Uterus (tissue), 3 donors: ENCODE measurements at regions not wholly inside any gene's neighbourhood (a gene's known extent, or its start where the extent isn't known, plus 50 kb on each side); places are given as distances from the start of the nearest gene placed in this dataset.

Experiments
- DNase-seq, 2 donors: peaks; one replicate each; pipeline ENCODE4 v3.0.0-alpha.2; 2019 to 2020
- H3K27ac ChIP-seq, 2 donors: fragments of 200-600 bp; sonication (generic); 1 replicate in 1 of 2; 2 replicates in 1 of 2; pipeline ENCODE4 v1.5.1; 2016 to 2018
- H3K27me3 ChIP-seq, 2 donors: fragments of 200-600 bp; sonication (generic); one replicate each; pipeline ENCODE4 v1.5.1; 2018 to 2019; ENCODE audit warnings: control low read depth in 1 of 2
- H3K36me3 ChIP-seq, 2 donors: fragments of 200-600 bp; sonication (generic); one replicate each; pipeline ENCODE4 v1.5.1; 2019; ENCODE audit warnings: control low read depth in 1 of 2
- H3K4me1 ChIP-seq, 2 donors: fragments of 200-600 bp; sonication (generic); one replicate each; pipeline ENCODE4 v1.5.1; 2018 to 2019; ENCODE audit warnings: control low read depth in 1 of 2
- H3K4me3 ChIP-seq, 2 donors: fragments of 200-600 bp; sonication (generic); 1 replicate in 1 of 2; 2 replicates in 1 of 2; pipeline ENCODE4 v1.5.1; 2018 to 2019; ENCODE audit warnings: mild to moderate bottlenecking in 1 of 2
- H3K9me3 ChIP-seq, 2 donors: fragments of 200-600 bp; sonication (generic); one replicate each; pipeline ENCODE4 v1.5.1; 2019; ENCODE audit warnings: control low read depth in 1 of 2
- POLR2A ChIP-seq, 2 donors: fragments of 450-650 bp; IDR thresholded peaks; one replicate each; pipeline ENCODE4 v1.6.1; 2016; ENCODE audit warnings: antibody characterized with exemption in 2 of 2, mild to moderate bottlenecking in 1 of 2, moderate library complexity in 1 of 2
- intact Hi-C: fragments of 100-400 bp; cut with DNase I; formaldehyde crosslinking; loops from one replicate; pipeline ENCODE4 v1.15.1; 2023; ENCODE audit warnings: low total_unique reads
- TF ChIP-seq, protein P1 (sequence below), 4 experiments: fragments of 200-600 bp in 2 of 4; fragments of 450-650 bp in 2 of 4; sonication (generic) in 2 of 4; IDR thresholded peaks; one replicate each; pipeline ENCODE4 v1.5.1; 2016 to 2019; ENCODE audit warnings: antibody characterized with exemption in 4 of 4, mild to moderate bottlenecking in 2 of 4, moderate library complexity in 1 of 4
- donor health status: DM: yes; HTN: yes; CAD: no.

DNA sequence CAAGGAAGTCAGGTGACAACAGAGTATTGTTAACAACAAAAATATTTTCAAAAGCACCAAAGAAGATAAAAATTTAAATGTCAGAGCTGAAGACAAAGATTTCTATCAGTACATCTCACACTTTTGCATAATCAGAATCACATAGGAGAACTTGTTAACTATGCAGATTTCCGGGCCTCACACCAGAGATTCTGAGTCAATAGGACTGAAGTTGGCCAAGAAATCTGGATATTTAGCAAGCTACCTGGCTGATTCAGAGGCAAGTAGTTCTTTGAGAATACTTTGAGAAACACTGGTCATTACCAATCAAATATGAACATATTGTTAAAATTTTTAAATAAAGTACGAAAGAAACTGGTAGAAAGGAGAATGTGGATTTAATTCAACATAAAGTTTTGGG lies 80.5 kb upstream of the GLIS3 start:
- Histone ChIP-seq H3K9me3 (no peaks in the 10 kb centered on the region), H3K4me3 (no peak overlapping the region), H3K4me1 (no peaks in the 10 kb centered on the region), H3K27me3 (no peaks in the 10 kb centered on the region), H3K27ac (no peak overlapping the region), H3K36me3 (no peaks in the 10 kb centered on the region)
- intact Hi-C loops: no loop called here
- DNase-seq: no peak
- no peak for TF ChIP-seq POLR2A (IDR thresholded peaks at IDR 0.05)
- TF ChIP-seq, protein P1, sequence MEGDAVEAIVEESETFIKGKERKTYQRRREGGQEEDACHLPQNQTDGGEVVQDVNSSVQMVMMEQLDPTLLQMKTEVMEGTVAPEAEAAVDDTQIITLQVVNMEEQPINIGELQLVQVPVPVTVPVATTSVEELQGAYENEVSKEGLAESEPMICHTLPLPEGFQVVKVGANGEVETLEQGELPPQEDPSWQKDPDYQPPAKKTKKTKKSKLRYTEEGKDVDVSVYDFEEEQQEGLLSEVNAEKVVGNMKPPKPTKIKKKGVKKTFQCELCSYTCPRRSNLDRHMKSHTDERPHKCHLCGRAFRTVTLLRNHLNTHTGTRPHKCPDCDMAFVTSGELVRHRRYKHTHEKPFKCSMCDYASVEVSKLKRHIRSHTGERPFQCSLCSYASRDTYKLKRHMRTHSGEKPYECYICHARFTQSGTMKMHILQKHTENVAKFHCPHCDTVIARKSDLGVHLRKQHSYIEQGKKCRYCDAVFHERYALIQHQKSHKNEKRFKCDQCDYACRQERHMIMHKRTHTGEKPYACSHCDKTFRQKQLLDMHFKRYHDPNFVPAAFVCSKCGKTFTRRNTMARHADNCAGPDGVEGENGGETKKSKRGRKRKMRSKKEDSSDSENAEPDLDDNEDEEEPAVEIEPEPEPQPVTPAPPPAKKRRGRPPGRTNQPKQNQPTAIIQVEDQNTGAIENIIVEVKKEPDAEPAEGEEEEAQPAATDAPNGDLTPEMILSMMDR (IDR thresholded peaks at IDR 0.05): no peak

DNA sequence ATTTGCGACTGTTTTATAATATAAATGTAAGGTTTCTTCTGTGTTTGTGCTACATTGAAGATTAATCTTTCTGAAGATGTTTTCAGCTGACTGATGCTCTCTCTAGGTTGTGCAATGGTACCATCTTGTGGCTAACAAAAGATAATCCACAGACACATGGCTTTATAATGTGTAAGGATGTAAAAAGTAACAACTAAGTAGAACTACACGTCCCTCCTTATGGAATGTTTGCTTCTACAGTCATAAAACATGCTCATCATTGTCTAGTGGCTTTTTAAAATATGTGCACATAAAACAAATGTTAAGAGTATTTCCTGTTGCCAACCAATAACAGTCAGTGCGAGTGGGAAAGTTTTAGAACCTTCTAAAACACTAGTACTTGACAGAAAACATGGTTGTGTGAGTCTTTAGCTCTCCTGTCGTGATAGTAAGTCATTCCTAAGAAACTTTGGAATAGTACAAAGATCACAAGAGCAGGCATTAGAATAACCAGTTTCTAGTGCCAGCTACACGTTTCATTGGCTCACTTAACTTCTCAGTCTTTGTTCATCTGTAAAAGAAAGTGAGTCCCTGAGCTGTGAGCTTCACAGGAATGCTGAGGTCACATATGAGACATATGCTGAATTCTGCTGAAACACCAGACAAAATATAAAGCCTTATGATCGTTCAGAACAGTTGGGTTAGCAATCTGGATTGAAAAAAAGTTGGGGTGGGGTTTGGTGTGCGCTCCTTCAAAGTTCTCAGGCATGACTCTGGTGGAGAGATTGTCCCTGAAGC lies 75.7 kb upstream of the GLIS3 start:
- DNase-seq: no peak
- Histone ChIP-seq H3K36me3 (no peaks in the 10 kb centered on the region), H3K9me3 (no peaks in the 10 kb centered on the region), H3K27me3 (no peaks in the 10 kb centered on the region), H3K4me1 (no peaks in the 10 kb centered on the region), H3K27ac (no peak overlapping the region), H3K4me3 (no peak overlapping the region)
- intact Hi-C loops: no loop called here
- no peak for TF ChIP-seq POLR2A (IDR thresholded peaks at IDR 0.05)
- TF ChIP-seq, protein P1 (IDR thresholded peaks at IDR 0.05): peak; percentile 48 to 71 (median 52)

DNA sequence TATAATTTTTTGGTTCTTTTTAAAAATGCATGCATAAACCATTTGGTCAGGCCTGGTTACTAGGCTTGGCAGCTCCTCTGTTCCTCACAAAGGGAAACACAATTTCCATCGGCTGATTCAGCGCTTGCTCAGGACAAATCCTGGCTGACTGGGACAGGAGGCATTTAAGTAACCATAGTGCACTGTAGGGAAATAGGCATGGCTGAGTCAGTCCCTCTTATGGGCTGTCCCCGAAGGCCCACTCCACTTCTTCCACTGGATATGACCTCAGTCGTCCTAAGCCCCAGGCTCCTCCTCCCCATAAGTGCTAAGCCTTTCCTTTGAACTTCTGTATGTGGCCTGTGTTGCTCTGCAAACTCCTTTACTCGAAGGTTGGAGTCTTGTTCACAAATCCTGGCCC lies 71.2 kb upstream of the GLIS3 start:
- H3K9me3 ChIP-seq: no peaks in the 10 kb centered on the region
- no peak overlapping the region for H3K4me3 ChIP-seq
- H3K27ac ChIP-seq: no peak overlapping the region
- intact Hi-C loops: no loop called here
- H3K4me1 ChIP-seq: no peaks in the 10 kb centered on the region
- H3K27me3 ChIP-seq: no peaks in the 10 kb centered on the region
- H3K36me3 ChIP-seq: no peaks in the 10 kb centered on the region
- no peak for TF ChIP-seq POLR2A (IDR thresholded peaks at IDR 0.05)
- TF ChIP-seq, protein P1 (IDR thresholded peaks at IDR 0.05): no peak
- no peak for DNase-seq

DNA sequence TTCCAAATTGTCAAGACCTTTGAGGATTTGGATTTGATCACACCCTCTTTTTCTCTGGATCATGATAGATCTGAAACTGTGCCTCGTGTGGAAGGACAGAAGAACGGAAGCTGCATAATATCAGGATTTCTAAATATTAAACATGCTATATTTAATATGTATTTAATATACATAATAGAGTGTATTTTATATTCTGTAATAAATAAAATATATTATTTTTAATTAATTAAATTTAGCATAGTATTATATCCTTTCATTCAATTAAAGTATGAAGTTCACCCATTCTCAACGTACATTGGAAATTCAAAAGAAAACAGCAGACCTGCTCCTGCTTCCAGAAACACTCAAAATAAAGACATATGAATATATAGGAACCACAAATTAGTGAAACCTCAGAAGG lies 70.6 kb upstream of the GLIS3 start:
- Histone ChIP-seq H3K27me3 (no peaks in the 10 kb centered on the region), H3K9me3 (no peaks in the 10 kb centered on the region), H3K36me3 (no peaks in the 10 kb centered on the region), H3K4me3 (no peak overlapping the region), H3K27ac (no peak overlapping the region), H3K4me1 (no peaks in the 10 kb centered on the region)
- no peak for DNase-seq
- TF ChIP-seq, protein P1 (IDR thresholded peaks at IDR 0.05): no peak
- TF ChIP-seq POLR2A (IDR thresholded peaks at IDR 0.05): no peak
- intact Hi-C loops: no loop called here

DNA sequence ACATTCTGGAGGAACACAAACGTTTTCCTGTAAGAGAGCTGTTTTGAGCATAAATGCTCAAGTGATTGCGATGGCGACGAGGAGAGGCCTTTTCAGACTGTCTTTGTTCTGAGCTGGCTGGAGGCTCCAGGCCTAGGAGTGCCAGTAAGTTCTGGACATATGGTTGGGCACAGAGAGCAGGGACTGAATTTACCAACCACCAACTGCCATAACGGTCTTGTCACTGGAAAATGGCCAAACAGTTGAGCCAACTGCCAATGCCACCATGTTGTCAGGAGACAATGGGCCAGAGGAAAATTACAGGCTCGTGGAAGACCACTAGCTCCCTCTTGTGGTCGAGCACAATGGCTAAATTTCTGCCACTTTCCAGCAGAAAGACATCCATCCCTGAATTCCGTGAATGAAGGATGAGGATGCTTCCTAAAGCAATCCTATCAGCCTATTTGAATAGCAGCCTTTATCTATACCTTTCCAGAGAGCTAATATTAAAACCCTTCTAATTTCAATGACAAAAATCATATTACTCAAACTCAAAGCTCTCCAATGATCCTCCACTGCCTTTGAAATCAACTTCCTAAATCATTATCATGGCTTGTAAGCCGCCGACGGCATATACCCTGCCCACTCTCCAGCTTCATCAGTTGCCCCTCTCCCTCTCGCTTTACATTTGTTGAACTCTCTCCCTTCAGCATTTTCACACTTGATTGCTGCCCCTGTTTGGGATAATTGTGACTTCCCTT lies 66.9 kb upstream of the GLIS3 start:
- intact Hi-C loops: no loop called here
- DNase-seq: no peak

More for the DNA sequence above, 66.9 kb upstream of the GLIS3 start:
- no peak overlapping the region for H3K27ac ChIP-seq
- H3K9me3 ChIP-seq: no peaks in the 10 kb centered on the region
- no peaks in the 10 kb centered on the region for H3K27me3 ChIP-seq
- H3K36me3 ChIP-seq: no peaks in the 10 kb centered on the region
- TF ChIP-seq POLR2A (IDR thresholded peaks at IDR 0.05): no peak
- TF ChIP-seq, protein P1 (IDR thresholded peaks at IDR 0.05): peak; percentile 6 to 27 (median 19)
- H3K4me1 ChIP-seq: no peaks in the 10 kb centered on the region
- H3K4me3 ChIP-seq: no peak overlapping the region
